HUDEP-2 (cell line): ENCODE measurements at regions not wholly inside any gene's neighbourhood (a gene's known extent, or its start where the extent isn't known, plus 50 kb on each side); places are given as distances from the start of the nearest gene placed in this dataset.
"Not testable (repeated sequence)": the region's sequence is repeated elsewhere in the genome, so short reads cannot be mapped to it uniquely, and the experiment has no call there.

Source experiments
- DNase-seq, 76 experiments: peaks; one replicate each; lab custom pipeline; 2025; ENCODE audit not compliant: unreplicated experiment in 76 of 76; lab: John Stamatoyannopoulos, UW

DNA sequence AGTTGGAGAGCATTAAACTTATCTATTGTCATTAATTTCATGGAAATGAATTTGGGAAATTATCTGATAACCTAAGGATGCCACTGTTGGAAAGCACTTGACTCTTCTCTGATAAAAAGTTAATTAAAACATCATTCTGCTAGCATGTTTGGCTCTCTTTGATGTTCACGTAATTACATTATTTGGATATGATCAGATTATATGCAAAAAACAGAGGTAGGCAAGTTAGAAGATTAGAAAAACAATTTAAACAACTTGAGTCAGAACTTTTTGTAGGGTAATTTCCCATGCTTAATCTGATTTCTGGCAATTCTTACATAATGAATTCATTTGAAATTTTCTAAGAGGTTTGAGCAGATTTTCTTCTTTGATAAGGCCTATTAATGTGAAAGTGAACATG lies 882.9 kb downstream of the TRAM1L1 start:
- DNase-seq = no peak

DNA sequence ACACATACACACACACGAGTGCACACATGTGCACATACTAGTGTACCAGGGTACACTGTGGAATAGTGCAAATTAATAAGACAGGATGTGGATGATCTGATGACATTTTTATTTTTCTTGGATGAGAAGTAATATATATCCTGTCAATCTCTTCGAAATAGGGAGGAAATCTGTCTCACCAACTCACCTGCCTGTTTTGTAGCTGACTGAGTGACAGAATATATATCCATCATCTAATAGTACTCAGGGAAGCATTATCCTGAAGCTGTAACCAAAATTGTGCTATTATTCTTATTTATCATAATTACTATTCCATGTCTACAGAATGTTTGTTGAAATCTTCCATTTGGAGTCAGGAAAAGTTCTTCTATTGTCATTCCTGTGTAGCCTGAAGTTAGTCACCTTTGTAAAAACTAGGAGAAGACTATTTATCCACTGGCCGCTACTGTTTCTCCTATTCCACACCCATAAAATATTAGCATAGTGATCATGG lies 888.0 kb downstream of the TRAM1L1 start:
- DNase-seq = no peak

DNA sequence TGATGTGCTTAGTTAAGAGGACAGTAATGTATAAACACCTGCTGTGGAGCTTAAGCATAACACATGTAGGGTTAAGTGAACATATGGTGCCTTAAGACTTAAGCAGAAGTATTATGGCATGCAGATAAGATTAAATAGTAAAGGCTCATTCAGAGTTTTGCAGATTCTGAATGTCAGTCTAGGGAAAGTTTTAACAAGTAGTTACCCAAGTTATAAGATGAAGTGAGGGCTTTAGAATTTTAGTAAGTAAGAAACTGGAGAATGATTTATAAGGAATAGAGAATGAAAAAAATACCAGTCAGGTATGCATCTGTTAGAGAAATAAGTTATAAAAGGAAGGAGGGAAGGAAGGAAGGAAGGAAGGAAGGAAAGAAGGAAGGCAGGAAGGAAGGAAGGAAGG lies 902.1 kb downstream of the TRAM1L1 start:
- no peak for DNase-seq

DNA sequence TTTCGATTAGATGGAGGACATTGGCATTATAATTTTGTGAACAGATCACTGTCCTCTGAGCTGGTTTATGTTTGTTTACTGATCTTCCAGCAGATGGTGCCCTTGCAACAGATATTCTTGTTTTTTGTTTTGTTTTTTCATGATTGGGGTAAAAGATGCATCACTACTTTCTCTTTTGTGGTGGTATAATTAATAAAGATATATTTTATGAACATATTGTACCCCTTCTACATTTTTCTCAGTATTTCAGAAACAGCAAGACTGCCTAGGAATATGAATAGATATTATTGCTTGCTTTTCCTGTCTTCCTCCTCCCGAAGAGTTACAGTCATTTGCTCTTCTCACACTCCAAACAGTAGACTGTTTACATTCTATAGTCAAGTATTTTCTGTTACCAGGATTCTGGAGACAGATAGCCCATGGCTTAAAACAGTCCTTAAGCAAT lies 905.2 kb downstream of the TRAM1L1 start:
- peak in 9 of 76 experiments; percentile 1 to 27 (median 7) for DNase-seq

DNA sequence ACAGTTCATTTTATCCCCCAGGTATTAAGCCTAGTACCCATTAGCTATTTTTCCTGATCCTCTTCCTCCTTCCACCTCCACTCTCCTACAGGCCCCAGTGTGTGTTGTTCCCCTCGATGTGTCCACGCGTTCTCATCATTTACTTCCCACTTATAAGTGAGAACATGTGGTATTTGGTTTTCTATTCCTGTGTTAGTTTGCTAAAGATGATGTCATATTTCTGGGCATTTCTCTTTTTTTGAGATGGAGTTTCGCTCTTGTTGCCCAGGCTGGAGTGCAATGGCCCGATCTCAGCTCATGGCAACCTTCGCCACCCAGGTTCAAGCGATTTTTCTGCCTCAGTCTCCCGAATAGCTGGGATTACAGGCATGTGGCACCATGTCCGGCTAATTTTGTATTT lies 934.0 kb downstream of the TRAM1L1 start:
- not testable (repeated sequence) for DNase-seq

DNA sequence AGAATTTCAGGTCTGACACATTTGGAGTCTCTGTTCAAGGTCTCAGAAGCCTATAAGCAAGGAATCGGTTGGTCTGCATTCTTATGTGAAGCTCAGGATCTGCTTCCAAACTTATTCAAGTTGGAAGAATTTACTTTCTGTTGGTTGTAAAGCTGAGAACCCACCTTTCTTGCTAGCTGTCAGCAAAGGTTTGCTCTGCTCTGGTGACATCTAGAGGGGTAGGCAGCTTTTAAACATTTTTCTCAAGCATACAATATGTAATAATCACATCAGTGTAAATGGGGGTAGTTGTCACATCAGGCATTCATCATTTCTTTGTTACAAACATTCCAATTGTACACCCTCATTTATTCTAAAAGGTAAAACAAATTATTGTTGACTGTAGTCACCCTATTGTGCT lies 935.2 kb downstream of the TRAM1L1 start:
- DNase-seq = no peak

DNA sequence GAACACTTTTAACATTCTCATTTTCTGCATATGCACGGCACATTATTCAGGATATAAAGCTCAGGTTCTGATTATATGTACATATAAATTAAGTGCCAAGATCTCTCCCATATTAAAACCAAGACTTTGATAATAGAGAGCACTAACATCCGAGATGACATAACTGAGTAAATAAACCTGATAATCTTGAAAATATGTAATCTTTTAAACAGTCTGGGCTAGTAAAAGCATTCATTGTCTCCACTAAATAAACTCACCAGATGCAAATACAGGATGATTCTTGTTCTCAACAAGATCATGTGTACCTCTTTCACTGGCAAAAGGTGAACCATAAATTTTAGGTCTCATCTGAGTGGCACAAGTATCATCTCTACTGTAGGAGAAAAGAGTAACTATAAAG lies 942.2 kb downstream of the TRAM1L1 start:
- DNase-seq = no peak

DNA sequence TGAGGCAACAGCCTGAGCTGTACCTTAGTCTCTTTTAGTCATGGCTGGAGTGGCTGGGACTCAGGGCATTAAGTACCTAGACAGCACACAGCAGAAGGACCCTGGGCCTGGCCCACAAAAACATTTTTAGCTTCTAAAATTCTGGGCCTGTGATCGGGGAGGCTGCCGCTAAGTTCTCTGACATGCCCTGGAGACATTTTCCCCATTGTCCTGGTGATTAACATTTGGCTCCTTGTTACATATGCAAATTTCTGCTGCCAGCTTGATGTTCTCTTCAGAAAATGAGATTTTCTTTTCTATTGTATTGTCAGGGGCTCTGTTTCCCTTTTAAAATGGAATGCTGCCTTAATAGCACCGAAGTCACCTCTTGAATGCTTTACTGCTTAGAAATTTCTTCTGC lies 952.4 kb downstream of the TRAM1L1 start:
- no peak for DNase-seq

DNA sequence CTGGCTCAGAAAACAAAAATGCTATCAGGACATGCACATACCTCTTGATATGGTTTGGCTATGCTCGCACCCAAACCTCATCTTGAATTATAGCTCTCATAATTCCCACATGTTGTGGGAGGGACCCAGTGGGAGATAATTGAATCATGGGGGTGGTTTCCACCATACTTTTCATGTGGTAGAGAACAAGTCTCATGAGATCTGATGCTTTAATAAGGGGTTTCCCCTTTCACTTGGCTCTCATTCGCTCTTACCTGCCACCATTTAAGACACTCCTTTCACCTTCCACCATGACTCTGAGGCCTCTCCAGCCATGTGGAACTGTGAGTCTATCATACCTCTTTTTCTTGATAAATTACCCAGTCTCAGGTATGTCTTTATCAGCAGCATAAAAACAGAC lies 958.6 kb downstream of the TRAM1L1 start:
- DNase-seq = no peak

DNA sequence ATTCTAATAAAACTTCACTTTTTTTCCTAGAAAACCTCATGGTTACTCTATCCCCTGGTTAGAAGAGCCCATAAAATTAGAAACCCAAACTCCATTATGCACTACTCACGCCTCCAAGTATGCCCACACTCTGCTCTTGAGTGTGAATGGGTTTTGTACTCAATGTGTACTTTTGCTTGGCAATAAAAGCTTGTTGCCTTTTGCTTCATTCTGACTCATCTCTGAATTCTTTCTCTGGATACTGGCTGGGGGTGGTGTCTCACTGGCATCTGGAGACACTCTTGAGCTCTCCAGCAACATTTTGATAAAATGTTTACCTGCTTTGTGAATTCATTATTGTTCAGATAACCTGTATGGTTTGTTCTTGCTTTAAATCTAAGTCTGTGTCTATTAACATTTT lies 963.3 kb downstream of the TRAM1L1 start:
- DNase-seq = no peak

DNA sequence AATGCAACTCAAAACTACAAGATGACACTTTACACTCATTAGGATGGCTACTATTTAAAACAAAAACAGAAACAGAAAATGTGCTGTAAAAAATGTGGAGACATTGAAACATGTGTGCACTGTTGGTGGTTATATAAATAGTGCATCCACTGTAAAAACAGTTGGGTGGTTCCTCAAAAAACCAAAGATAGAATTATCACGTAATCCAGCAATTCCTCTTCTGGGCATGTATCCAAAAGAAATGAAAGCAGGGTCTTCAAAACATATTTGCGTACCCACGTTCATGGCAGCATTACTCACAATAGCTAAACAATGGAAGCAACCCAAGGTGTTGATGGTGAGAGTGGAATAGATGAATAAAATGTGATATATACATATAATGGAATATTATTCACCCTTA lies 967.2 kb downstream of the TRAM1L1 start:
- DNase-seq = no peak

DNA sequence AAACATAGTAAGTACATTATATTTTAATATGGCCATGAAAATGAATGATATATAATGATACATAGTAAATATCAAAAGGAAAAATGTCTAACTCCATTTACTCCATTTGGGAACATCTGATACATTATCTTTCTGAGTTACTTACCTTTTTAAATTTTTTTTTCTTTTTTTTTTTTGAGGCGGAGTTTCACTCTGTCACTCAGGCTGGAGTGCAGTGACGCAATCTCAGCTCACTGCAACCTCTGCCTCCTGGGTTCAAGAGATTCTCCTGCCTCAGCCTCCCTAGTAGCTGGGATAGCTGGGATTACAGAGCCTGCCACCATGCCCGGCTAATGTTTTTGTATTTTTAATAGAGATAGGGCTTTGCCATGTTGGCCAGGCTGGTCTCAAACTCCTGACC lies 972.5 kb downstream of the TRAM1L1 start:
- not testable (repeated sequence) for DNase-seq

DNA sequence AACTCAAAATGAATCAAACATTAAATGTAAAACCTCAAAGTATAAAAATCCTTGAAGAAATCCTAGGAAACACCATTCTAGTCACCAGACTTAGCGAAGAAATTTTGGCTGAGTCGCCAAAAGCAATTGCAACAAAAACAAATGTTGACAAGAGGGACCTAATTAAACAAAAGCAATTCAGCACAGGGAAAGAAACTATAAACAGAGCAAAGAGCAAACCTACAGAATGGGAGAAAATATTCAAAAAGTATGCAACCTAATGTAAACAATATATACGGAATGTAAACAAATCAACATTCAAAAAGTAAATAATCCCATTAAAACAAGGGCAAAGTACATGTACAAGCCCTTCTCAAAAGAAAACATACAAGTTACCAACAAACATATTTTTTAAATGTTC lies 974.7 kb downstream of the TRAM1L1 start:
- DNase-seq = no peak

DNA sequence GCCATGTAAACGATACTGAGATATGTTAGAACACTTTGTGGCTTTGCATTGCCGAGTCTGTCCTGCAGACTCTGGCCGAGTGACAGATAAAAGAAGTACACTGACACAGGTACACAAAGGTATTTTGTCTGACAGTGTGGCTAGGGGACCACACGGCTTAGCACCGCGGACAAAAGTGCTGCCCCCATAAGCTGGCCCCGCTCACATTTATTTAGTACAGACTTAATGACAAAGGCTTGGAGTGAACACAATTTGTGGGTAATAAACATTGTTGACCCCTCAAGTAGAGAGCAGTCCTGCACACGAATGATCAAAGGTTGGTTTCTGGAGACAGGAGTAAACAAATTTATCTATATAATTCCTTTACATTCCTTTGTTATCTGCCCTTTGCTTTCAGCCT lies 976.8 kb downstream of the TRAM1L1 start:
- DNase-seq = no peak

DNA sequence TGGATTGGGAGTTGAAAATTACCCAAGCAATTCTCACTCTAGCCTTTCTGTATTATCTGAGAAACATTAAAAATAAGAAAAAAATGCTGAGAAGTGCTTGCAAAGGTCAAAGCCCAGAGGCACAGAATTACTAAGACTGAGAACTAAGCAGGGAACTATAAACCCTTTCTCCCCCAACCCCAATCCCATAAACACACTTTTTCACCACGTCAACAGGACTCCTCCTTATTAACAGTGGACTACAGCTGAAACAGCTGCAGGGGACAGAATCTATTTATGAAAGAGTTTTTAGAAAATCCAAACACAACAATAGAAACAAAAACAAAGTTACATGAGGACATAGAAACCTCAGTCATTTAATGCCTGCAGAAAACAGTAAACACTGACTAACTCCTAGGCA lies 984.1 kb downstream of the TRAM1L1 start:
- no peak for DNase-seq

DNA sequence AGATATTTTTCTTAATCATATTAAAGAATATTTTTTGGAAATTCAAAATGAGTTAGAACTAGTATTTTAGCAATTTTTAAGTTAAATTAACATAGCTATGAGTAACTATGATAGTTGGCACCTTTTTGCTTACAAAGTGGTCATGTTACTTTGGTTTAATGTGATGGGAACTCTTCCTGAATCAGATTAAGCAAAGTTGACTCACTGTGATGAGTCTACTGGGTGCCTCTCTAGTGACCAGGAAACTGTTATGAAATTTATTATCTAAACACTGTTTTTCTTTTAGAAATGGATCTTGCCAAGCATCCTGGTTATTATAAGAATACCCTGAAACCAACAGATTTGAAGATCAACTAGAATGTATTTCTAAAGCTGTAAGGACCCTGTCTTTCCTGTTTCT lies 985.8 kb downstream of the TRAM1L1 start:
- DNase-seq = no peak

DNA sequence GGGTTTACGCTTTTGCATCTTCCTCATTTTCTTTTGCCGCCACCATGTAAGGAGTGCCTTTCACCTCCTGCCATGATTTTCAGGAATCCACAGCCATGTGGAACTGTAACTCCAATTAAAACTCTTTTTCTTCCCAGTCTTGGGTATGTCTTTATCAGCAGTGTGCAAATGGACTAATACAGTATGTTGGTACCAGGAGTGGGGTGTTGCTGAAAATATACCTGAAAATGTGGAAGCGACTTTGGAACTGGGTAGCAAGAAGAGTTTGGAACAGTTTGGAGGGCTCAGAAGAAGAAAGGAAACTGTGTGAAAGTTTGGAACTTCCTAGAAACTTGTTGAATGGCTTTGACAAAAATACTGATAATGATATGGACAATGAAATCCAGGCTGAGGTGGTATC lies 983.9 kb upstream of the NDST4 start:
- DNase-seq = not testable (repeated sequence)

DNA sequence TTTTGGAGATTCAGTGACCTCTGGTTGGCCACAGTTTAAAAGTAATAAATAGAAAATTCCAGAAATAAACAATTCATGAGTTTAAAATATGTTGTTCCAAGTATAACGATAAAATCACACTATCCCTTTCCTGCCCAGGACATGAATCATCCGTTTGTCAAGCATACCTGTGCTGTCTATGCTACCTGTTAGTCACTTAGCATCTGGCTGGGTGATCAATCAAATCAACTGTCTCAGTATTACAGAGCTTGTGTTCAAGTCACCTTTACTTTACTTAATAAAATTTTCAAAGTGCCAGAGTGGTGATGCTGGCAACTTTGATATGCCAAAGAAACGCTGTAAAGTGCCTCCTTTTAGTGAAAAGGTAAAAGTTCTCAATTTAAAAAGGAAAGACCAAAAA lies 979.5 kb upstream of the NDST4 start:
- DNase-seq = no peak

DNA sequence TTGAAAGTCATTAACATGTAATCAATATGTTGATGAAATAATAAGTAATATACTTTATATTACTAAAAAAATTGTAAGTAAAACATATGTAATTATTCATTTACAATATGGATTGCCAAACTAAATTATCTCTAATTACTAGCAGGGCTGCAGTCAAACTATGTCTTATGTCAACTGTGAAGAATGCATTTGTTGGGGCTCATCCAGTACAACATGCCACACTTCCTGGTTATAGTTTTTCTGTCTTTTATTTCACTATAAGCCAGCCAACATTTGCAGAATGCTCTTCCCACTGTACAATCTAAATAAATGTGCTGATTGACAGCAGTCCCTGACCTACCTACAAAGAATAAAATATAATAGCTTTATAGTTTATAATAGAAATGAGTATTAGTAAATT lies 975.4 kb upstream of the NDST4 start:
- DNase-seq = no peak

DNA sequence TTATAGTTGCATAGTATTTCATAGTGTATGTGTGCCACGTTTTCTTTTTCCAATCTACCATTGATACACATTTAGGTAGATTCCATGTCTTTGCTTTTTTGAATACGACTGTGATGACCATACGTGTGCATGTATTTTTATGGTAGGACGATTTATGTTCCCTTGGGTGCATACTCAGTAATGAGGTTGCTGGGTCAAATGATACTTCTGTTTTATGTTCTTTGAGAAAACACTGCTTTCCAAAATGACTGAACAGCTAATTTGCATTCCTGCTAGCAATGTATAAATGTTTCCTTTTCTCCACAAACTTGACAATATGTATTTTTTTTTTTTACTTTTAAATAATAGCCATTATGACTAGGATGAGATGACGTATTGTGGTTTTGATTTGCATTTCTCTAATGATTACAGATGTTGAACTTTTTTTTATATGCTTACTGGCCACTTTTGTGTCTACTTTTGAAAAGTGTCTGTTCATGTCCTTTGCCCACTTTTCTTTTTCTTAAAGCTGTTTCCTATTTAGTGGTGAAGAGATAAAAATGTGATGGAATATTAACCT lies 969.5 kb upstream of the NDST4 start:
- no peak for DNase-seq

DNA sequence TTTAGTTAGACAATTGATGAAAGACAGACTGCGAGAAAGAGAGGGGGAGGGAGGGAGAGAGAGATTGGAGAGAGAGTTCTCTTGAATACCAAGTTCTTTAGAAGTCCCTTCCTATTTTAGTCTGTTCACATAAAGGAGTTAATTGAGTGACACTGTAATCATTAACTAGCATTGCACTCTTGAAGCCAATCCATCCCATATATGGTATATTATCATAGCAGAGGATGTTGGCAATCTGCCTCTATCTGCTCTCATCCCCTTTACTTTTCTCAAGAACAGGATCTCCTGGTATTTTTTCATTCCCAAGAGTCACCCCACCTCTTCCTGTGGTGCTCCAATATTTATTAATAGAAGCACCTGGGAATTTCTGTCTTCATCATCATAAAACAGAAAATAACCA lies 959.6 kb upstream of the NDST4 start:
- no peak for DNase-seq

DNA sequence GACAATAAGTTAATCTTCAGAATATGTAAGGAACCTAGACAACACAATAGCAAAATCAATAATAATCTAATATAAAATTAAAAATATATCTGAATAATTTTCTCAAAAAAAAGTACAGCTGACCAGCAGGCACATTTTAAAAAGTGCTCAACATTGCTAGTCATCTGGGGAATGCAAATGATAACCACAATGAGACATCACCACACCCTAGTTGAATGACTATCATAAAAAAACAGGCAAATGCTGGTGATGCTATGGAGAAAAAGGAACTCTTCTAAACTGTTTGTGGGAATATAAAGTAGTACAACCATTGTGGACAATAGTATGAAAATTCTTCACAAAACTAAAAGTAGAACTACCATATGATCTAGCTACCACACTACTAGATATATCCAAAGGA lies 956.9 kb upstream of the NDST4 start:
- no peak for DNase-seq

DNA sequence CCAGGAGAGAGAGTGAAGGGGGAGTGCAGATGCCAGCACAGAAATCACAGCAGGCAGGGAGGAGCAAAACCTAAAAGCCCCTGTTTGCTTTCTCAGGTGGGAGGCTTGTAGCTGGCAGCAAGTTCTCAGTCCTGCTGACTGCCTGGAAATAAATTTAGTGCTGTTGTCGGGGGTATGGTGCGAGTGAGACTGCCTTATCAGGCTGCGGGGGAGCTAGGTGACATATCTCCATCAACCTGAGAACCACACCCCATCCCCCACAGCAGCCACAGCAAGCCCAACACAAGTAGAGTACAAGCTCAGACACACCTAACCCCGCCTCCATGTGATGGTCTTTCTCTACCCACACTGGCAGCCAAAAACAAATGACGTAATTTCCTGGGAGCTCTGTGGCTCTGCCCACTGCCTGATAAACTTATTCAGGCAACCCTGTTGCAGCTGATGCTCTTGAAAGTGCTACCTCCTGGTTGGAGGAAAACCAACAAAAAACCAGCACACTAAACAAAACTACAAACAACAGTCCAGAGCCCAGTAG lies 953.4 kb upstream of the NDST4 start:
- no peak for DNase-seq
